DND-41 (cell line): ENCODE measurements at regions not wholly inside any gene's neighbourhood (a gene's known extent, or its start where the extent isn't known, plus 50 kb on each side); places are given as distances from the start of the nearest gene placed in this dataset.

ENCODE experiments used
- ATAC-seq: fragments of 200-7000 bp; cut with Tn5 transposase; 3 replicates; pipeline ENCODE4 v1.9.1; 2021; ENCODE audit warnings: low read depth; ENCODE audit not compliant: insufficient read depth
- DNase-seq: peaks from one replicate; pipeline ENCODE4 v3.0.0-alpha.2; 2020
- H2AFZ ChIP-seq: 2 replicates; pipeline ENCODE4 v1.6.0; 2012; ENCODE audit warnings: low read depth, low read length
- H3K27ac ChIP-seq: 2 replicates; pipeline ENCODE4 v1.5.1; 2012; ENCODE audit warnings: low read length, inconsistent platforms
- H3K27me3 ChIP-seq: fragments of 200-600 bp; sonication (generic); 2 replicates; pipeline ENCODE4 v1.6.0; 2012; ENCODE audit warnings: low read length, mild to moderate bottlenecking, inconsistent platforms; ENCODE audit not compliant: insufficient read depth, poor library complexity
- H3K36me3 ChIP-seq: 2 replicates; pipeline ENCODE4 v1.5.1; 2012; ENCODE audit warnings: low read length, inconsistent platforms; ENCODE audit not compliant: insufficient read depth
- H3K4me1 ChIP-seq: 2 replicates; pipeline ENCODE4 v1.5.1; 2012; ENCODE audit warnings: mild to moderate bottlenecking, low read length; ENCODE audit not compliant: insufficient read depth
- H3K4me2 ChIP-seq: 2 replicates; pipeline ENCODE4 v1.6.0; 2012; ENCODE audit warnings: mild to moderate bottlenecking, moderate library complexity, low read length, inconsistent platforms; ENCODE audit not compliant: insufficient read depth
- H3K4me3 ChIP-seq, 2 experiments: fragments of 200-600 bp in 1 of 2; shearing (Covaris generic) in 1 of 2; 2 replicates each; pipeline ENCODE4 v1.5.1; 2012 to 2016; ENCODE audit warnings: inconsistent platforms in 2 of 2, low read length in 2 of 2, mild to moderate bottlenecking in 2 of 2, low read depth in 1 of 2, moderate library complexity in 1 of 2
- H3K79me2 ChIP-seq: 2 replicates; pipeline ENCODE4 v1.6.0; 2012; ENCODE audit warnings: low read length, inconsistent platforms; ENCODE audit not compliant: insufficient read depth
- H3K9ac ChIP-seq: 2 replicates; pipeline ENCODE4 v1.6.0; 2012; ENCODE audit warnings: low read depth, mild to moderate bottlenecking, inconsistent platforms, low read length, moderate library complexity
- H3K9me3 ChIP-seq: 2 replicates; pipeline ENCODE4 v1.5.1; 2012; ENCODE audit warnings: low read length, moderate library complexity, mild to moderate bottlenecking, inconsistent platforms; ENCODE audit not compliant: insufficient read depth, severe bottlenecking
- H4K20me1 ChIP-seq: 2 replicates; pipeline ENCODE4 v1.6.0; 2012; ENCODE audit warnings: low read length; ENCODE audit not compliant: insufficient read depth
- CTCF ChIP-seq: IDR thresholded peaks from 2 replicates; pipeline ENCODE4 v1.5.1; 2012; ENCODE audit warnings: borderline replicate concordance, low read length, moderate library complexity, mild to moderate bottlenecking; ENCODE audit not compliant: poor library complexity, severe bottlenecking; ENCODE audit errors: extremely low read depth
- EZH2 ChIP-seq: IDR thresholded peaks from 3 replicates; pipeline ENCODE4 v1.6.1; 2012; ENCODE audit warnings: borderline replicate concordance, low read depth, mild to moderate bottlenecking, moderate library complexity, low read length, inconsistent platforms; ENCODE audit not compliant: severe bottlenecking

GRCh38 chr3:4060064-4060463 is 243.1 kb upstream of the SETMAR start:
- ATAC-seq (no peak), DNase-seq (no peak)
- Histone ChIP-seq H3K79me2 (no peaks in the 10 kb centered on the region), H3K4me1 (no peaks in the 10 kb centered on the region), H3K9me3 (no peaks in the 10 kb centered on the region), H3K27me3 (no peaks in the 10 kb centered on the region), H4K20me1 (no peaks in the 10 kb centered on the region), H3K4me2 (no peak overlapping the region), H3K9ac (no peak overlapping the region), H3K36me3 (no peaks in the 10 kb centered on the region), H3K27ac (no peak overlapping the region), H3K4me3 (no peak overlapping the region), H2AFZ (no peak overlapping the region)
- TF ChIP-seq EZH2 = no peak
- no peak for TF ChIP-seq CTCF

GRCh38 chr3:4060603-4061002 is 242.6 kb upstream of the SETMAR start:
- no peak for DNase-seq
- ATAC-seq = no peak
- no peak overlapping the region for H3K4me3 ChIP-seq
- H3K36me3 ChIP-seq = no peaks in the 10 kb centered on the region
- H3K4me1 ChIP-seq = no peaks in the 10 kb centered on the region
- no peak overlapping the region for H3K4me2 ChIP-seq
- no peak overlapping the region for H3K27ac ChIP-seq
- H3K9ac ChIP-seq = no peak overlapping the region
- no peaks in the 10 kb centered on the region for H3K9me3 ChIP-seq
- H3K27me3 ChIP-seq = no peaks in the 10 kb centered on the region
- H3K79me2 ChIP-seq = no peaks in the 10 kb centered on the region
- no peaks in the 10 kb centered on the region for H4K20me1 ChIP-seq
- no peak overlapping the region for H2AFZ ChIP-seq
- TF ChIP-seq EZH2 (no peak), CTCF (no peak)

GRCh38 chr3:4061195-4061594 is 242.0 kb upstream of the SETMAR start:
- H3K36me3 ChIP-seq = no peaks in the 10 kb centered on the region
- no peak for ATAC-seq
- H3K4me1 ChIP-seq = no peaks in the 10 kb centered on the region
- no peak overlapping the region for H3K27ac ChIP-seq
- no peak for DNase-seq
- no peaks in the 10 kb centered on the region for H3K9me3 ChIP-seq
- no peak overlapping the region for H3K9ac ChIP-seq
- no peak overlapping the region for H3K4me3 ChIP-seq
- no peak overlapping the region for H3K4me2 ChIP-seq
- no peaks in the 10 kb centered on the region for H3K27me3 ChIP-seq
- no peaks in the 10 kb centered on the region for H3K79me2 ChIP-seq
- no peaks in the 10 kb centered on the region for H4K20me1 ChIP-seq
- TF ChIP-seq CTCF (no peak), EZH2 (no peak)
- no peak overlapping the region for H2AFZ ChIP-seq

- Histone ChIP-seq H3K4me3 (no peak overlapping the region), H3K9ac (no peak overlapping the region), H3K27ac (no peak overlapping the region), H3K9me3 (no peaks in the 10 kb centered on the region), H4K20me1 (no peaks in the 10 kb centered on the region), H3K36me3 (no peaks in the 10 kb centered on the region), H3K4me1 (no peaks in the 10 kb centered on the region), H3K4me2 (no peak overlapping the region), H3K27me3 (no peaks in the 10 kb centered on the region), H3K79me2 (no peaks in the 10 kb centered on the region), H2AFZ (no peak overlapping the region)
- ATAC-seq = no peak
- no peak for DNase-seq
- TF ChIP-seq CTCF (no peak), EZH2 (no peak)
Observed at GRCh38 chr3:4061783-4062360, 241.3 kb upstream of the SETMAR start.
